Panc1 (cell line): ENCODE measurements at regions not wholly inside any gene's neighbourhood (a gene's known extent, or its start where the extent isn't known, plus 50 kb on each side); places are given as distances from the start of the nearest gene placed in this dataset.

ENCODE experiments used
- ATAC-seq: fragments of 200-7000 bp; cut with Tn5 transposase; 2 replicates; pipeline ENCODE4 v1.9.1; 2020; ENCODE audit warnings: mild to moderate bottlenecking, moderate library complexity
- BruUV-seq: library from RNA; stranded (reverse); fragments of 400-500 nt; replicated peaks from 2 replicates; lab custom pipeline; 2021; lab: Mats Ljungman, UMichigan
- CTCF ChIA-PET: fragments of 300-600 bp; sonication (Branson Sonifier 250); formaldehyde crosslinking; loops from one replicate; lab custom pipeline; 2022; ENCODE audit warnings: antibody characterized with exemption; lab: Charles Lee
- POLR2A ChIA-PET: fragments of 300-600 bp; sonication (Branson Sonifier 250); formaldehyde crosslinking; loops from one replicate; lab custom pipeline; 2022; ENCODE audit warnings: antibody characterized with exemption; lab: Charles Lee
- DNase-seq: peaks from one replicate; pipeline ENCODE4 v3.0.0-alpha.2; 2010; ENCODE audit warnings: low read depth, low spot score
- H3K27ac ChIP-seq: 2 replicates; pipeline ENCODE4 v1.5.1; 2011; ENCODE audit warnings: mild to moderate bottlenecking, low read length, inconsistent platforms
- H3K27me3 ChIP-seq: fragments of 200-500 bp; sonication (Bioruptor generic); 2 replicates; pipeline ENCODE4 v1.6.0; 2014; ENCODE audit warnings: low read length, inconsistent platforms; ENCODE audit not compliant: control insufficient read depth, insufficient read depth
- H3K36me3 ChIP-seq: fragments of 200-500 bp; sonication (Bioruptor generic); 2 replicates; pipeline ENCODE4 v1.5.1; 2014; ENCODE audit warnings: inconsistent platforms, mild to moderate bottlenecking, low read length, moderate library complexity; ENCODE audit not compliant: control insufficient read depth, insufficient read depth
- H3K4me1 ChIP-seq: 2 replicates; pipeline ENCODE4 v1.5.1; 2011; ENCODE audit warnings: inconsistent platforms, mild to moderate bottlenecking, low read length, moderate library complexity; ENCODE audit not compliant: control insufficient read depth, insufficient read depth
- H3K4me3 ChIP-seq, 2 experiments: 2 replicates each; pipeline ENCODE4 v1.5.1; 2011 to 2012; ENCODE audit warnings: low read depth in 2 of 2, low read length in 2 of 2, mild to moderate bottlenecking in 2 of 2, inconsistent platforms in 1 of 2, moderate library complexity in 1 of 2
- H3K9me3 ChIP-seq: fragments of 200-500 bp; sonication (Bioruptor generic); 2 replicates; pipeline ENCODE4 v1.5.1; 2014; ENCODE audit warnings: low read depth, mild to moderate bottlenecking, inconsistent platforms, low read length, moderate library complexity; ENCODE audit not compliant: control insufficient read depth, insufficient read depth
- POLR2AphosphoS5 ChIP-seq: IDR thresholded peaks from 2 replicates; pipeline ENCODE4 v1.6.1; 2012; ENCODE audit warnings: mild to moderate bottlenecking, low read depth, low read length, moderate library complexity
- SIN3A ChIP-seq: IDR thresholded peaks from 2 replicates; pipeline ENCODE4 v1.6.1; 2012; ENCODE audit warnings: low read depth, mild to moderate bottlenecking, low read length, moderate library complexity, borderline replicate concordance; ENCODE audit not compliant: insufficient read depth
- TCF7L2 ChIP-seq: IDR thresholded peaks from 2 replicates; pipeline ENCODE4 v1.6.1; 2011; ENCODE audit warnings: mild to moderate bottlenecking, low read depth, low read length, inconsistent platforms
- in situ Hi-C: cut with HindIII; loops from 2 replicates; pipeline ENCODE4 v1.10.0; 2016; ENCODE audit warnings: low sequenced_read_pairs, low pct_unique_long_range_greater_than_20kb
- intact Hi-C: fragments of 100-400 bp; cut with micrococcal nuclease; formaldehyde crosslinking; loops from one replicate; pipeline ENCODE4 v1.10.0; 2022; ENCODE audit not compliant: unreplicated experiment
- TF ChIP-seq, protein P1 (sequence below): fragments of 450-650 bp; IDR thresholded peaks from 2 replicates; pipeline ENCODE4 v1.5.1; 2017; ENCODE audit warnings: mild to moderate bottlenecking
- TF ChIP-seq, protein P2 (sequence below), 2 experiments: IDR thresholded peaks; 2 replicates each; pipeline ENCODE4 v1.6.1; 2011 to 2012; ENCODE audit warnings: low read depth in 2 of 2, control low read depth in 1 of 2, low read length in 1 of 2, mild to moderate bottlenecking in 1 of 2, moderate library complexity in 1 of 2; ENCODE audit not compliant: insufficient read depth in 1 of 2

DNA sequence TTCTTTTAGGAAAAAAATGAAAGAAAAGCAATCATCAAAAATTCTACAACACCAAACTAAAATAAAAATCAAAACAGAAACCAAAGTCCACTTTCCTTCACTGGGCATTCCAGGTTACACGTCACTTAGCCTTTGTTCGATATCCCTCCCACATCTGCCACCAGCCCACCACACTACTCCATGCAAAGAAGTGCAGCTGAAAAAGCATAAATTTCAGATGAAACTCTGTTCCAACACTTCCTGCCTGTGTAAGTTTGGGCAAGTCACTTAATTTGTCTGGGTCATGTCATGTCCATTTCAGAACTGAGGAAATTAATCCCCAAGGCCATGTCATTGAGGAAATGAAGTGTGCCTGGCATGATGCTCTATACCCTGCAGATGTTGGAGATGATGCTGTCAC is 354.3 kb upstream of the USP24 start:
- in situ Hi-C loops, result no loop called here
- DNase-seq (no peak), ATAC-seq (no peak)
- intact Hi-C loops, result no loop called here
- Histone ChIP-seq H3K36me3 (no peaks in the 10 kb centered on the region), H3K4me3 (no peak overlapping the region), H3K27me3 (no peaks in the 10 kb centered on the region), H3K4me1 (no peaks in the 10 kb centered on the region), H3K9me3 (no peaks in the 10 kb centered on the region), H3K27ac (no peak overlapping the region)
- ChIA-PET POLR2A (no interaction called here), CTCF (no interaction called here)
- TF ChIP-seq SIN3A (no peak), POLR2AphosphoS5 (no peak), TCF7L2 (no peak)
- TF ChIP-seq, protein P1, sequence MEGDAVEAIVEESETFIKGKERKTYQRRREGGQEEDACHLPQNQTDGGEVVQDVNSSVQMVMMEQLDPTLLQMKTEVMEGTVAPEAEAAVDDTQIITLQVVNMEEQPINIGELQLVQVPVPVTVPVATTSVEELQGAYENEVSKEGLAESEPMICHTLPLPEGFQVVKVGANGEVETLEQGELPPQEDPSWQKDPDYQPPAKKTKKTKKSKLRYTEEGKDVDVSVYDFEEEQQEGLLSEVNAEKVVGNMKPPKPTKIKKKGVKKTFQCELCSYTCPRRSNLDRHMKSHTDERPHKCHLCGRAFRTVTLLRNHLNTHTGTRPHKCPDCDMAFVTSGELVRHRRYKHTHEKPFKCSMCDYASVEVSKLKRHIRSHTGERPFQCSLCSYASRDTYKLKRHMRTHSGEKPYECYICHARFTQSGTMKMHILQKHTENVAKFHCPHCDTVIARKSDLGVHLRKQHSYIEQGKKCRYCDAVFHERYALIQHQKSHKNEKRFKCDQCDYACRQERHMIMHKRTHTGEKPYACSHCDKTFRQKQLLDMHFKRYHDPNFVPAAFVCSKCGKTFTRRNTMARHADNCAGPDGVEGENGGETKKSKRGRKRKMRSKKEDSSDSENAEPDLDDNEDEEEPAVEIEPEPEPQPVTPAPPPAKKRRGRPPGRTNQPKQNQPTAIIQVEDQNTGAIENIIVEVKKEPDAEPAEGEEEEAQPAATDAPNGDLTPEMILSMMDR, result no peak
- TF ChIP-seq, protein P2, sequence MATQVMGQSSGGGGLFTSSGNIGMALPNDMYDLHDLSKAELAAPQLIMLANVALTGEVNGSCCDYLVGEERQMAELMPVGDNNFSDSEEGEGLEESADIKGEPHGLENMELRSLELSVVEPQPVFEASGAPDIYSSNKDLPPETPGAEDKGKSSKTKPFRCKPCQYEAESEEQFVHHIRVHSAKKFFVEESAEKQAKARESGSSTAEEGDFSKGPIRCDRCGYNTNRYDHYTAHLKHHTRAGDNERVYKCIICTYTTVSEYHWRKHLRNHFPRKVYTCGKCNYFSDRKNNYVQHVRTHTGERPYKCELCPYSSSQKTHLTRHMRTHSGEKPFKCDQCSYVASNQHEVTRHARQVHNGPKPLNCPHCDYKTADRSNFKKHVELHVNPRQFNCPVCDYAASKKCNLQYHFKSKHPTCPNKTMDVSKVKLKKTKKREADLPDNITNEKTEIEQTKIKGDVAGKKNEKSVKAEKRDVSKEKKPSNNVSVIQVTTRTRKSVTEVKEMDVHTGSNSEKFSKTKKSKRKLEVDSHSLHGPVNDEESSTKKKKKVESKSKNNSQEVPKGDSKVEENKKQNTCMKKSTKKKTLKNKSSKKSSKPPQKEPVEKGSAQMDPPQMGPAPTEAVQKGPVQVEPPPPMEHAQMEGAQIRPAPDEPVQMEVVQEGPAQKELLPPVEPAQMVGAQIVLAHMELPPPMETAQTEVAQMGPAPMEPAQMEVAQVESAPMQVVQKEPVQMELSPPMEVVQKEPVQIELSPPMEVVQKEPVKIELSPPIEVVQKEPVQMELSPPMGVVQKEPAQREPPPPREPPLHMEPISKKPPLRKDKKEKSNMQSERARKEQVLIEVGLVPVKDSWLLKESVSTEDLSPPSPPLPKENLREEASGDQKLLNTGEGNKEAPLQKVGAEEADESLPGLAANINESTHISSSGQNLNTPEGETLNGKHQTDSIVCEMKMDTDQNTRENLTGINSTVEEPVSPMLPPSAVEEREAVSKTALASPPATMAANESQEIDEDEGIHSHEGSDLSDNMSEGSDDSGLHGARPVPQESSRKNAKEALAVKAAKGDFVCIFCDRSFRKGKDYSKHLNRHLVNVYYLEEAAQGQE (IDR thresholded peaks at IDR 0.05; ENCODE audit: insufficient read depth in 1 of 2, low read depth in 2 of 2, low read length in 1 of 2), result no peak
- BruUV-seq, result no TSS peak

DNA sequence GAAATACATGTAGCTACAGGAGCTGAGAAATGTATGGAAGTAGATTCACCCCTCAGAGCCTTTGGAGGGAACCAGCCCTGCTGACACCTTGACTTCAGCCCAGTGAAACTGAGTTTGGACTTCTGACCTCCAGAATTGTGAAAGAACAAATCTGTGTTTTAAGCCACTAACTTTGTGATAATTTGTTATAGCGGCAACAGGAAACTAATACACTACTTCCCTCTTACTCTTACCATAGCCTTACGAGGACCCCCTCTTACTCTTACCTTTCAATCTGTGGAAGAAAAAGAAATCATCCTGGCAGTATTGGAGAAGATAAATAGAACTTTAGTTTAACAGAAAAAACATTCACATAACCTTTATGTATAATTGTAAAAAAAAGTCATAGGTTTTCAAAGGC is 353.6 kb upstream of the USP24 start:
- intact Hi-C loops (no loop called here), in situ Hi-C loops (no loop called here)
- Histone ChIP-seq H3K4me3 (no peak overlapping the region), H3K27me3 (no peaks in the 10 kb centered on the region), H3K4me1 (no peaks in the 10 kb centered on the region), H3K36me3 (no peaks in the 10 kb centered on the region), H3K9me3 (no peaks in the 10 kb centered on the region), H3K27ac (no peak overlapping the region)
- DNase-seq (no peak), ATAC-seq (no peak)
- CTCF ChIA-PET, result no interaction called here
- TF ChIP-seq, protein P1, result no peak
- TF ChIP-seq SIN3A (no peak), TCF7L2 (no peak), POLR2AphosphoS5 (no peak)
- TF ChIP-seq, protein P2 (IDR thresholded peaks at IDR 0.05; ENCODE audit: insufficient read depth in 1 of 2, low read depth in 2 of 2, low read length in 1 of 2), result no peak
- no TSS peak for BruUV-seq
- POLR2A ChIA-PET, result no interaction called here
